HepG2 (cell line): ENCODE measurements at regions not wholly inside any gene's neighbourhood (a gene's known extent, or its start where the extent isn't known, plus 50 kb on each side); places are given as distances from the start of the nearest gene placed in this dataset.

Experiments used
- CEBPB ChIP-seq: IDR thresholded peaks from 2 replicates; pipeline ENCODE4 v1.6.1; 2011; ENCODE audit warnings: low read depth, low read length, improper control_type of control experiment, borderline replicate concordance
- HDAC6 ChIP-seq: fragments of 200-600 bp; sonication (generic); IDR thresholded peaks from 2 replicates; pipeline ENCODE4 v1.7.0; 2017; ENCODE audit warnings: mild to moderate bottlenecking, antibody characterized with exemption, low read length, low read depth
- JUND ChIP-seq: sonication (generic); formaldehyde crosslinking; IDR thresholded peaks from 2 replicates; pipeline ENCODE4 v1.8.0; 2022; ENCODE audit warnings: mild to moderate bottlenecking, missing genetic modification reagents
- KDM1A ChIP-seq: IDR thresholded peaks from 2 replicates; pipeline ENCODE4 v1.6.1; 2016; ENCODE audit warnings: missing compliant biosample characterization
- NPAS2 ChIP-seq: sonication (generic); formaldehyde crosslinking; IDR thresholded peaks from 2 replicates; pipeline ENCODE4 v1.8.0; 2022; ENCODE audit warnings: mild to moderate bottlenecking, missing genetic modification reagents, borderline replicate concordance
- ZNF552 ChIP-seq: sonication (generic); formaldehyde crosslinking; IDR thresholded peaks from 2 replicates; pipeline ENCODE4 v1.9.0; 2022; ENCODE audit warnings: missing genetic modification reagents, mild to moderate bottlenecking, borderline replicate concordance
- ZSCAN21 ChIP-seq: sonication (generic); formaldehyde crosslinking; IDR thresholded peaks from 2 replicates; pipeline ENCODE4 v1.8.0; 2022; ENCODE audit warnings: mild to moderate bottlenecking, missing genetic modification reagents, moderate library complexity, borderline replicate concordance
- TF ChIP-seq, protein P1 (sequence below): sonication (generic); formaldehyde crosslinking; IDR thresholded peaks from 2 replicates; pipeline ENCODE4 v1.5.0; 2020; ENCODE audit warnings: mild to moderate bottlenecking, missing genetic modification reagents
- TF ChIP-seq, protein P2 (sequence below): sonication (generic); formaldehyde crosslinking; IDR thresholded peaks from 2 replicates; pipeline ENCODE4 v1.5.0; 2020; ENCODE audit warnings: mild to moderate bottlenecking, missing genetic modification reagents, moderate library complexity

- TF ChIP-seq, protein P1, sequence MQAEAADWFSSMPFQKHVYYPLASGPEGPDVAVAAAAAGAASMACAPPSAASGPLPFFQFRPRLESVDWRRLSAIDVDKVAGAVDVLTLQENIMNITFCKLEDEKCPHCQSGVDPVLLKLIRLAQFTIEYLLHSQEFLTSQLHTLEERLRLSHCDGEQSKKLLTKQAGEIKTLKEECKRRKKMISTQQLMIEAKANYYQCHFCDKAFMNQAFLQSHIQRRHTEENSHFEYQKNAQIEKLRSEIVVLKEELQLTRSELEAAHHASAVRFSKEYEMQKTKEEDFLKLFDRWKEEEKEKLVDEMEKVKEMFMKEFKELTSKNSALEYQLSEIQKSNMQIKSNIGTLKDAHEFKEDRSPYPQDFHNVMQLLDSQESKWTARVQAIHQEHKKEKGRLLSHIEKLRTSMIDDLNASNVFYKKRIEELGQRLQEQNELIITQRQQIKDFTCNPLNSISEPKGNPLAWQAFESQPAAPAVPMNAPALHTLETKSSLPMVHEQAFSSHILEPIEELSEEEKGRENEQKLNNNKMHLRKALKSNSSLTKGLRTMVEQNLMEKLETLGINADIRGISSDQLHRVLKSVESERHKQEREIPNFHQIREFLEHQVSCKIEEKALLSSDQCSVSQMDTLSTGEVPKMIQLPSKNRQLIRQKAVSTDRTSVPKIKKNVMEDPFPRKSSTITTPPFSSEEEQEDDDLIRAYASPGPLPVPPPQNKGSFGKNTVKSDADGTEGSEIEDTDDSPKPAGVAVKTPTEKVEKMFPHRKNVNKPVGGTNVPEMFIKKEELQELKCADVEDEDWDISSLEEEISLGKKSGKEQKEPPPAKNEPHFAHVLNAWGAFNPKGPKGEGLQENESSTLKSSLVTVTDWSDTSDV (CRISPR knock-in tag) = no peak
- no peak for TF ChIP-seq HDAC6
- TF ChIP-seq CEBPB = no peak
- TF ChIP-seq, protein P2, sequence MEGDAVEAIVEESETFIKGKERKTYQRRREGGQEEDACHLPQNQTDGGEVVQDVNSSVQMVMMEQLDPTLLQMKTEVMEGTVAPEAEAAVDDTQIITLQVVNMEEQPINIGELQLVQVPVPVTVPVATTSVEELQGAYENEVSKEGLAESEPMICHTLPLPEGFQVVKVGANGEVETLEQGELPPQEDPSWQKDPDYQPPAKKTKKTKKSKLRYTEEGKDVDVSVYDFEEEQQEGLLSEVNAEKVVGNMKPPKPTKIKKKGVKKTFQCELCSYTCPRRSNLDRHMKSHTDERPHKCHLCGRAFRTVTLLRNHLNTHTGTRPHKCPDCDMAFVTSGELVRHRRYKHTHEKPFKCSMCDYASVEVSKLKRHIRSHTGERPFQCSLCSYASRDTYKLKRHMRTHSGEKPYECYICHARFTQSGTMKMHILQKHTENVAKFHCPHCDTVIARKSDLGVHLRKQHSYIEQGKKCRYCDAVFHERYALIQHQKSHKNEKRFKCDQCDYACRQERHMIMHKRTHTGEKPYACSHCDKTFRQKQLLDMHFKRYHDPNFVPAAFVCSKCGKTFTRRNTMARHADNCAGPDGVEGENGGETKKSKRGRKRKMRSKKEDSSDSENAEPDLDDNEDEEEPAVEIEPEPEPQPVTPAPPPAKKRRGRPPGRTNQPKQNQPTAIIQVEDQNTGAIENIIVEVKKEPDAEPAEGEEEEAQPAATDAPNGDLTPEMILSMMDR (CRISPR knock-in tag) = no peak
- no peak for TF ChIP-seq NPAS2 (CRISPR knock-in tag)
- TF ChIP-seq KDM1A (CRISPR knock-in tag) = no peak
- TF ChIP-seq ZNF552 (CRISPR knock-in tag) = no peak
- TF ChIP-seq ZSCAN21 (CRISPR knock-in tag) = no peak
- no peak for TF ChIP-seq JUND (CRISPR knock-in tag)
These were observed 173.8 kb downstream of the PCSK1 start for GRCh38 chr5:96259151-96259772.
